ENCODE measurements at regions not wholly inside any gene's neighbourhood (a gene's known extent, or its start where the extent isn't known, plus 50 kb on each side); places are given as distances from the start of the nearest gene placed in this dataset.

- TF ChIP-seq GATA1 (IDR thresholded peaks at IDR 0.05; ENCODE audit: low read depth, low read length): no peak
- TF ChIP-seq POLR2A (IDR thresholded peaks at IDR 0.05; ENCODE audit: low read length): no peak
- no peak for DNase-seq
Observed at GRCh38 chr5:5954275-5954598, 424.1 kb downstream of the MED10 start.

GRCh38 chr5:5953584-5954274, 424.6 kb downstream of the MED10 start:
- TF ChIP-seq POLR2A (IDR thresholded peaks at IDR 0.05; ENCODE audit: low read length) (no peak), GATA1 (IDR thresholded peaks at IDR 0.05; ENCODE audit: low read depth, low read length) (no peak)
- DNase-seq: no peak

GRCh38 chr5:5951953-5952352, 426.4 kb downstream of the MED10 start:
- no peak for DNase-seq
- no peak for TF ChIP-seq GATA1 (IDR thresholded peaks at IDR 0.05; ENCODE audit: low read depth, low read length)
- no peak for TF ChIP-seq POLR2A (IDR thresholded peaks at IDR 0.05; ENCODE audit: low read length)

GRCh38 chr5:5950658-5951057, 427.7 kb downstream of the MED10 start:
- no peak for DNase-seq
- no peak for TF ChIP-seq GATA1 (IDR thresholded peaks at IDR 0.05; ENCODE audit: low read depth, low read length)
- TF ChIP-seq POLR2A (IDR thresholded peaks at IDR 0.05; ENCODE audit: low read length): no peak

- DNase-seq: no peak
- TF ChIP-seq GATA1 (IDR thresholded peaks at IDR 0.05; ENCODE audit: low read depth, low read length) (no peak), POLR2A (IDR thresholded peaks at IDR 0.05; ENCODE audit: low read length) (no peak)
Observed at GRCh38 chr5:5941486-5941885, 436.9 kb downstream of the MED10 start.

GRCh38 chr5:5939759-5940370, 438.5 kb downstream of the MED10 start:
- TF ChIP-seq GATA1 (IDR thresholded peaks at IDR 0.05; ENCODE audit: low read depth, low read length) (no peak), POLR2A (IDR thresholded peaks at IDR 0.05; ENCODE audit: low read length) (no peak)
- DNase-seq: no peak

GRCh38 chr5:5933651-5934050, 444.7 kb downstream of the MED10 start:
- TF ChIP-seq GATA1 (IDR thresholded peaks at IDR 0.05; ENCODE audit: low read depth, low read length): no peak
- TF ChIP-seq POLR2A (IDR thresholded peaks at IDR 0.05; ENCODE audit: low read length): no peak

GRCh38 chr5:5932824-5933223, 445.5 kb downstream of the MED10 start:
- DNase-seq: no peak
- TF ChIP-seq POLR2A (IDR thresholded peaks at IDR 0.05; ENCODE audit: low read length) (no peak), GATA1 (IDR thresholded peaks at IDR 0.05; ENCODE audit: low read depth, low read length) (no peak)

More at GRCh38 chr5:5933651-5934050, 444.7 kb downstream of the MED10 start:
- no peak for DNase-seq

- no peak for DNase-seq
- TF ChIP-seq POLR2A (IDR thresholded peaks at IDR 0.05; ENCODE audit: low read length) (no peak), GATA1 (IDR thresholded peaks at IDR 0.05; ENCODE audit: low read depth, low read length) (no peak)
Observed at GRCh38 chr5:5930561-5930960, 447.8 kb downstream of the MED10 start.

- DNase-seq: no peak
- TF ChIP-seq POLR2A (IDR thresholded peaks at IDR 0.05; ENCODE audit: low read length): no peak
- TF ChIP-seq GATA1 (IDR thresholded peaks at IDR 0.05; ENCODE audit: low read depth, low read length): no peak
Observed at GRCh38 chr5:5929291-5930020, 448.9 kb downstream of the MED10 start.

GRCh38 chr5:5925191-5925590, 453.2 kb downstream of the MED10 start:
- DNase-seq: no peak
- TF ChIP-seq GATA1 (IDR thresholded peaks at IDR 0.05; ENCODE audit: low read depth, low read length) (no peak), POLR2A (IDR thresholded peaks at IDR 0.05; ENCODE audit: low read length) (no peak)

GRCh38 chr5:5919411-5919810, 458.9 kb downstream of the MED10 start:
- no peak for DNase-seq
- TF ChIP-seq GATA1 (IDR thresholded peaks at IDR 0.05; ENCODE audit: low read depth, low read length) (no peak), POLR2A (IDR thresholded peaks at IDR 0.05; ENCODE audit: low read length) (no peak)

- TF ChIP-seq GATA1 (IDR thresholded peaks at IDR 0.05; ENCODE audit: low read depth, low read length): no peak
- TF ChIP-seq POLR2A (IDR thresholded peaks at IDR 0.05; ENCODE audit: low read length): no peak
- DNase-seq: no peak
Observed at GRCh38 chr5:5906778-5907177, 471.6 kb downstream of the MED10 start.

- TF ChIP-seq GATA1 (IDR thresholded peaks at IDR 0.05; ENCODE audit: low read depth, low read length): no peak
- TF ChIP-seq POLR2A (IDR thresholded peaks at IDR 0.05; ENCODE audit: low read length): no peak
- DNase-seq: no peak
Observed at GRCh38 chr5:5905186-5905585, 473.2 kb downstream of the MED10 start.

GRCh38 chr5:5904113-5904512, 474.2 kb downstream of the MED10 start:
- TF ChIP-seq GATA1 (IDR thresholded peaks at IDR 0.05; ENCODE audit: low read depth, low read length) (no peak), POLR2A (IDR thresholded peaks at IDR 0.05; ENCODE audit: low read length) (no peak)

More at GRCh38 chr5:5904113-5904512, 474.2 kb downstream of the MED10 start:
- no peak for DNase-seq

All from erythroblast (primary cell).